C4-2B (cell line): ENCODE measurements at regions not wholly inside any gene's neighbourhood (a gene's known extent, or its start where the extent isn't known, plus 50 kb on each side); places are given as distances from the start of the nearest gene placed in this dataset.

ENCODE experiments used
- H3K27ac ChIP-seq: fragments of 450-650 bp; 2 replicates; pipeline ENCODE4 v1.5.1; 2017
- CTCF ChIP-seq: fragments of 450-650 bp; conservative IDR thresholded peaks from 2 replicates; pipeline ENCODE4 v1.5.1; 2017; ENCODE audit warnings: mild to moderate bottlenecking
- ZFX ChIP-seq: fragments of 450-650 bp; IDR thresholded peaks from 2 replicates; pipeline ENCODE4 v1.6.1; 2017

DNA sequence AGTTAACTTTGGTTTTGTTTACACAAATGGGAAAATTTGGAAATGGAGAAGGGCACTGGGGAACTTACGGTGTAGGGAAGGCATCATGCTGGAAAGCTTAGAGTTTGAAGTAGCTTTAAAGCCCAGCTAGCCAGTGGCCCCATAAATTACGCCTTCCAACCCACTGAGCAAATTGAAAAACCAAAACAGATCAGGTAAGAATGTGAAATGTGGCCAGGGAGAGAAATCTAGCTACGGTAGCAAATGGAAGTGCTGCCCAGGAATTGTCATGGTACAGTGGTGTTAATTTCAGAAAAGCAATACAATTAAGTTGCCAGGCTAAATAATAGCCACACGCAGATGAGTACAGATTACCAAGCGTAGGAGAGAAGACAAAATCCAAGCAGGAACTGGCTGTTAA is 654.8 kb downstream of the PRELID2 start:
- TF ChIP-seq ZFX: no peak
- no peak for TF ChIP-seq CTCF
- no peak overlapping the region for H3K27ac ChIP-seq

DNA sequence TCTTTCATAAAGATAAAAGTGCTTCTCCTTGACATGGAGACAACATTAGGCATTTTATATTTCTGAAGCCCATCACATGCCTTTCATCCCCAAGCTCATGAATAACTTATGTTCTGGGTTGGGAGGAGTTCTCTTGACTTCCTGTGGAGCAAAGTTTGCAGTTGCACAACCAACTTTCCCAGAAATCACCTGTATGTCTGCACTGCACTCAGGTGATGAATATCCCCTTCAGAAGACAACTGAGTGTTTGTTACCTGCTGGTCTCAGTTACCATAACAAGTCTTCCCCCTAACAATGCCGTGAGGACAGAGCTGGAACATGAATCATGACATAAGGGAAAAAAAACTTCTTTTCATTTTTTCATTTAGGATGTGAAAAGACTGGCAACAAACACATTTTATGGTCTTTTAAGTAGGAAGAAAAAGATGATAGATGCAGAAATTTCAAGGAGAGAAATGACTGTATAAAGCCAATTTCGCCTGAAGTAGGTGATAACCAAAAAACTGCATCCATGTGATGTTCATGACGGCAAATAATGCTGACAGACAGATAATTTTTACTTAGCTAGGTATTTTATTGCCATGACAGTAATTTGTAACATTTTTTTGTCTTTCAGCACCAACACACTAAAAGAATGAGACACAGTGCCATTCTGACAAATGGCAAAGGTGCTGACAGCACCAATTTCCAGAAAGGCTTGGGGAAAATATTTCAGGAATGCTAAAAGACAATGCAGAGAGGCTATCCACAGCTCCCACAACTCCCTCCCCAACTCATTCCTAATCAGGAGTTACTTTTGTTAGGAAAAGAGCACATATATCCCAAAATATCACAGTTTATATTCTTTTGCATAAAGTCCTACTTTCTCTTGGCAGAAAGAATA is 656.3 kb downstream of the PRELID2 start:
- no peak for TF ChIP-seq ZFX
- TF ChIP-seq CTCF: no peak
- no peak overlapping the region for H3K27ac ChIP-seq

GRCh38 chr5:145176041-145176440 is 659.1 kb downstream of the PRELID2 start:
- no peak for TF ChIP-seq ZFX
- TF ChIP-seq CTCF: no peak
- no peak overlapping the region for H3K27ac ChIP-seq

GRCh38 chr5:145166110-145166509 is 669.0 kb downstream of the PRELID2 start:
- H3K27ac ChIP-seq: no peak overlapping the region
- TF ChIP-seq ZFX: no peak
- no peak for TF ChIP-seq CTCF

DNA sequence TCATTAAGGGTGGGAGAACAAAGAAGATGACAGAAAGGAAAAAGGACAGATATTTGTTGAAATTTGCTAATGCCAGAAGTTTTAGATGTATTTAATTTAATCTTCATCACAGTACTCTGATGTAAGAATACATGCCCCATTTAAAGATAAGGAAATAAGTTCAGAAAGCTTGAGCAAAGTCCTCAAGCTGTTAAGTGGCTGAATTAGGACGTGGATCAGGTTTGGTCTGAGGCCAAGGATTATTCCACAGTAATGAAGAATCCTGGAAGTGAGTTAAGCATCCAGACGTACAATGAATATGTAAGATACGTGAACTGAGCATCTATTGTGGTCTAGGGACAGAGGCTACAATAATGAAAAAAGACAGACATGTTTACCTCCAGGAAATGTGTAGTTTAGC is 671.3 kb downstream of the PRELID2 start:
- H3K27ac ChIP-seq: no peak overlapping the region
- TF ChIP-seq CTCF (no peak), ZFX (no peak)

DNA sequence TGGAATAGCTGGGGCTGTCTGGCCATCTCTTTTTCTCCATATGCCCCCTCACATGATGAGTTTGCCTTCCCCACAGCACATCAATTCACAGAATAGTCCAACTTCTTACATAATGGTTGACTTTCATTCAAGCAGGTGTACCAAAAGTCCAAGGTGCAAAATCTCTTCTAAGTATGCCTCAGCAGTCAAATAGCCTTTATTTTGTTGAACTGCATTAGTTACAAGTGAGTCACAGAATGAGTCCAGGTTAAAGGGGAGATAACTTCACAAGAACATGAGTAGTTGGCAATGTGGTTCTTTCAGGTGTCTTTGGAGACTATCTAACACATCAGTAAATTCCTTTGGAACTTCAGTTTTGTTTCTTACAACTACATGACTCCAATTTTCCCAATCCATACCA is 672.5 kb downstream of the PRELID2 start:
- no peak overlapping the region for H3K27ac ChIP-seq
- TF ChIP-seq CTCF (no peak), ZFX (no peak)

DNA sequence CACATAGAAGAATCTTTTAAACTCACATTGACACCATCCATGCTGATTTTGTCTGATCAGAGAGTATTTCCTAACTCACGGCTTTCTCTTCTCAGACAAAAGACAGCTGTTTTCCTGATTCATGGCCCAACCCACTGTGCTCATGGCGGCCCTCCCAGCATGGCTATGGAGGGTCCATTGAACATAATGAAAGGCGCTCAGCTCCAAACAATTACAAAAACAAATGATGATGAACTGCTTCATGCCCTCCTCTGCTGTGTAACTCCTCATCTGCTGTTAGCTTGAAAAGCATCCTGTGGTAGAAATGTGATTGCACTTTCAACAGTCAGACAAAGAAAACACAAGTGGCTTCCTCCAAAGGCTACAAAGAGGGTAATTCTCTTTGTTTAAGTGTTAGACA is 673.8 kb downstream of the PRELID2 start:
- H3K27ac ChIP-seq: no peak overlapping the region
- TF ChIP-seq ZFX (no peak), CTCF (no peak)
